Peyer's patch (tissue), 4 donors: ENCODE measurements at regions not wholly inside any gene's neighbourhood (a gene's known extent, or its start where the extent isn't known, plus 50 kb on each side); places are given as distances from the start of the nearest gene placed in this dataset.

ENCODE experiments used
- CTCF ChIP-seq, 6 experiments: fragments of 450-650 bp in 4 of 6; fragments of 200-600 bp in 2 of 6; sonication (generic) in 1 of 6; IDR thresholded peaks; one replicate each; pipeline ENCODE4 v1.5.1; 2017 to 2019; ENCODE audit warnings: antibody characterized with exemption in 6 of 6, mild to moderate bottlenecking in 3 of 6, moderate library complexity in 1 of 6
- POLR2A ChIP-seq, 2 donors: fragments of 450-650 bp; IDR thresholded peaks; one replicate each; pipeline ENCODE4 v1.5.1; 2017; ENCODE audit warnings: antibody characterized with exemption in 2 of 2, mild to moderate bottlenecking in 2 of 2, moderate library complexity in 2 of 2

- no peak for TF ChIP-seq CTCF (IDR thresholded peaks at IDR 0.05)
- TF ChIP-seq POLR2A (IDR thresholded peaks at IDR 0.05), result no peak
Observed at GRCh38 chr7:45975367-45975766, 54.3 kb upstream of the IGFBP3 start.
